GM12892 (cell line): ENCODE measurements at regions not wholly inside any gene's neighbourhood (a gene's known extent, or its start where the extent isn't known, plus 50 kb on each side); places are given as distances from the start of the nearest gene placed in this dataset.

Experiments used
- POLR2A ChIP-seq: IDR thresholded peaks from 2 replicates; pipeline ENCODE4 v1.6.1; 2011; ENCODE audit warnings: low read depth, low read length, control low read depth
- POLR2AphosphoS5 ChIP-seq: IDR thresholded peaks from 2 replicates; pipeline ENCODE4 v1.6.1; 2011; ENCODE audit warnings: low read depth, low read length, control low read depth
- TAF1 ChIP-seq: IDR thresholded peaks from 2 replicates; pipeline ENCODE4 v1.6.1; 2011; ENCODE audit warnings: low read depth, mild to moderate bottlenecking, control low read depth, low read length, borderline replicate concordance

DNA sequence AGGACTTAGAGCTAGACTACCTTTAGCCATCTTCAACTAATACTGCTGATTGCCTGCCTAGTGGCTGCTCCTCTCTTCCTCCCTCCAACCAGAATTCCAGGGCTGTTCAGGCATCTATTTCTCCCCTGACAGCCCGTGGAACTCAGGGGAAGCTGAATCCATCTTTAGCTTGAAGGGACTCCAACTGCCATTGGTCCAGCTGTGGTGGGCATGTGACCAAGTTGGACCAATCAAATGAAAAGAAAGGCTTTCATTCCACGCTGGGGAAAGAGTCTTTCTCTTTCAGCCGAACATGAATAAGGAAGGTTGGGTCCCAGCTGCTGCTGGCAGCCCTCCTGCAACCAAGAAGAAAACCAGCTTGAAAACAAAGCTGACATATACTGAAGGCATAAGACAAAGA, 168.5 kb upstream of the OBI1 start:
- no peak for TF ChIP-seq POLR2A
- TF ChIP-seq TAF1 = no peak
- no peak for TF ChIP-seq POLR2AphosphoS5
